K562 (cell line): ENCODE measurements at regions not wholly inside any gene's neighbourhood (a gene's known extent, or its start where the extent isn't known, plus 50 kb on each side); places are given as distances from the start of the nearest gene placed in this dataset.

Experiments
- BHLHE40 ChIP-seq: IDR thresholded peaks from 2 replicates; pipeline ENCODE4 v1.6.1; 2011; ENCODE audit warnings: low read length, improper control_type of control experiment
- CEBPG ChIP-seq, 3 experiments: fragments of 200-800 bp in 1 of 3; sonication (Bioruptor generic) in 1 of 3; sonication (generic) in 1 of 3; formaldehyde crosslinking in 1 of 3; IDR thresholded peaks in 2 of 3; conservative IDR thresholded peaks in 1 of 3; 2 replicates each; pipeline versions ENCODE4 v1.6.1 to v1.8.0; 2016 to 2022; ENCODE audit warnings: missing compliant biosample characterization in 2 of 3, missing genetic modification characterization in 2 of 3, mild to moderate bottlenecking in 1 of 3, missing genetic modification reagents in 1 of 3
- DMBX1 ChIP-seq: fragments of 250-450 bp; sonication (Bioruptor Pico); IDR thresholded peaks from 2 replicates; pipeline ENCODE4 v1.8.0; 2022; ENCODE audit warnings: inconsistent platforms, mild to moderate bottlenecking, moderate library complexity, borderline replicate concordance
- HCFC1 ChIP-seq: IDR thresholded peaks from 2 replicates; pipeline ENCODE4 v1.6.1; 2012; ENCODE audit warnings: low read depth, low read length, improper control_type of control experiment
- HDAC2 ChIP-seq: fragments of 450-650 bp; IDR thresholded peaks from 2 replicates; pipeline ENCODE4 v1.6.1; 2016; ENCODE audit warnings: mild to moderate bottlenecking
- MEF2A ChIP-seq: IDR thresholded peaks from 2 replicates; pipeline ENCODE4 v1.6.1; 2011; ENCODE audit warnings: low read depth, mild to moderate bottlenecking, low read length, moderate library complexity; ENCODE audit not compliant: control insufficient read depth
- NR2C1 ChIP-seq, 2 experiments: fragments of 450-650 bp; IDR thresholded peaks; 2 replicates each; pipeline ENCODE4 v1.6.1; 2017; ENCODE audit warnings: mild to moderate bottlenecking in 2 of 2, antibody characterized with exemption in 1 of 2, inconsistent platforms in 1 of 2, missing compliant biosample characterization in 1 of 2, missing genetic modification characterization in 1 of 2
- POLR2G ChIP-seq: fragments of 200-400 bp; formaldehyde crosslinking; IDR thresholded peaks from 2 replicates; pipeline ENCODE4 v1.6.1; 2017; ENCODE audit warnings: low read depth, mild to moderate bottlenecking, antibody characterized with exemption, low read length, moderate library complexity
- PRMT5 ChIP-seq: sonication (generic); formaldehyde crosslinking; IDR thresholded peaks from 2 replicates; pipeline ENCODE4 v1.5.0; 2020; ENCODE audit warnings: missing genetic modification reagents
- TEAD1 ChIP-seq, 2 experiments: fragments of 450-650 bp in 1 of 2; sonication (generic) in 1 of 2; formaldehyde crosslinking; IDR thresholded peaks; 2 replicates each; pipeline versions ENCODE4 v1.4.0 to v1.8.0; 2020 to 2022; ENCODE audit warnings: mild to moderate bottlenecking in 2 of 2, missing genetic modification reagents in 1 of 2
- ZKSCAN8 ChIP-seq: fragments of 200-800 bp; sonication (Bioruptor generic); IDR thresholded peaks from 2 replicates; pipeline ENCODE4 v1.6.1; 2016; ENCODE audit warnings: missing genetic modification characterization, missing compliant biosample characterization
- ZNF175 ChIP-seq: fragments of 200-800 bp; sonication (Bioruptor generic); IDR thresholded peaks from 2 replicates; pipeline ENCODE4 v1.6.1; 2016; ENCODE audit warnings: low read depth, mild to moderate bottlenecking, missing genetic modification characterization, missing compliant biosample characterization
- ZSCAN32 ChIP-seq: fragments of 450-650 bp; formaldehyde crosslinking; IDR thresholded peaks from 2 replicates; pipeline ENCODE4 v1.4.0; 2020; ENCODE audit warnings: mild to moderate bottlenecking, moderate library complexity
- TF ChIP-seq, protein P1 (sequence below): fragments of 450-650 bp; IDR thresholded peaks from 2 replicates; pipeline ENCODE4 v1.6.1; 2016; ENCODE audit warnings: mild to moderate bottlenecking
- TF ChIP-seq, protein P2 (sequence below): fragments of 450-650 bp; formaldehyde crosslinking; conservative IDR thresholded peaks from 2 replicates; pipeline ENCODE4 v1.4.0; 2022; ENCODE audit warnings: mild to moderate bottlenecking, missing genetic modification characterization
- TF ChIP-seq, protein P3 (sequence below): fragments of 250-450 bp; sonication (Bioruptor Pico); IDR thresholded peaks from 2 replicates; pipeline ENCODE4 v1.4.0; 2020; ENCODE audit warnings: mild to moderate bottlenecking, moderate library complexity, borderline replicate concordance
- TF ChIP-seq, protein P4 (sequence below): fragments of 450-650 bp; IDR thresholded peaks from 2 replicates; pipeline ENCODE4 v1.6.1; 2016; ENCODE audit warnings: borderline replicate concordance

DNA sequence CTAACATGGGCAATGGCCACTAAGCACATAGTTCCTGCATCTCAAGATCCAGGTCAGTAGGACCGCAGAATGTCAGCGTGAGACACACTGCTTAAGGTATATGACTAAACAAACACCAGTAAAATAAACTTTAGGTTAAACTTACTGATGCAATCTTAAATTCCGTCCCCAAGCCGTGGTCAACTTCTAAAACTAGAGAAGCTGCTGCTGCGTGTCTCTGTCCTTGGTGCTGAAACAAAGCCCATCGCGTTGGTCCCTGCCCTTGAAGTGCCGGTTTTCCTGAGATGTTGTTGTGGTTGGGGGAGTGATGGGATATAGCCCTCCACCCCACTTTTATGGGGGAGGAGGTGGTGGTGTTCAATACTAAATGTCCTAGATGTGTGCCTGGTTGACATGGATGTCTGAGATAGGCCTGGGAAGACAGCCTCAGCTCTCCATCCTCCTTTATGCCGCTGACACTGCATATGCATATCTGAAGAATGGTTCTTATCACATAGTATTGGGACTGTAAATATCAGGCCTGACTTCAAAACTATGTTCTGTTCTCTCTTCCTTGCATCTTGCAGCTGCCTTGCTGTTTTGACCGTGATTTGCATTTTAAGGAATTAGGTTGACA is 72.0 kb upstream of the KCNA3 start (continued):
- peak; percentile 15; the same call in 1 of the 2 replicates for TF ChIP-seq HCFC1
- no peak for TF ChIP-seq MEF2A
- TF ChIP-seq ZSCAN32: no peak
- TF ChIP-seq ZKSCAN8 (CRISPR knock-in tag): no peak
- TF ChIP-seq TEAD1 (CRISPR knock-in tag; IDR thresholded peaks at IDR 0.05): peak in 1 of 2 experiments; percentile 38; a peak in 1 of 4 replicates
- TF ChIP-seq, protein P1, sequence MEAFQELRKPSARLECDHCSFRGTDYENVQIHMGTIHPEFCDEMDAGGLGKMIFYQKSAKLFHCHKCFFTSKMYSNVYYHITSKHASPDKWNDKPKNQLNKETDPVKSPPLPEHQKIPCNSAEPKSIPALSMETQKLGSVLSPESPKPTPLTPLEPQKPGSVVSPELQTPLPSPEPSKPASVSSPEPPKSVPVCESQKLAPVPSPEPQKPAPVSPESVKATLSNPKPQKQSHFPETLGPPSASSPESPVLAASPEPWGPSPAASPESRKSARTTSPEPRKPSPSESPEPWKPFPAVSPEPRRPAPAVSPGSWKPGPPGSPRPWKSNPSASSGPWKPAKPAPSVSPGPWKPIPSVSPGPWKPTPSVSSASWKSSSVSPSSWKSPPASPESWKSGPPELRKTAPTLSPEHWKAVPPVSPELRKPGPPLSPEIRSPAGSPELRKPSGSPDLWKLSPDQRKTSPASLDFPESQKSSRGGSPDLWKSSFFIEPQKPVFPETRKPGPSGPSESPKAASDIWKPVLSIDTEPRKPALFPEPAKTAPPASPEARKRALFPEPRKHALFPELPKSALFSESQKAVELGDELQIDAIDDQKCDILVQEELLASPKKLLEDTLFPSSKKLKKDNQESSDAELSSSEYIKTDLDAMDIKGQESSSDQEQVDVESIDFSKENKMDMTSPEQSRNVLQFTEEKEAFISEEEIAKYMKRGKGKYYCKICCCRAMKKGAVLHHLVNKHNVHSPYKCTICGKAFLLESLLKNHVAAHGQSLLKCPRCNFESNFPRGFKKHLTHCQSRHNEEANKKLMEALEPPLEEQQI: 0 out of 2 replicates have a peak, but pooled peaks have one; percentile 55
- no peak for TF ChIP-seq BHLHE40
- TF ChIP-seq CEBPG (CRISPR knock-in tag; IDR thresholded peaks at IDR 0.05): 0 out of 2 replicates have a peak, but pooled peaks have one; percentile 10
- TF ChIP-seq CEBPG (tag; conservative IDR thresholded peaks at IDR 0.05 in 1 of 2, IDR thresholded peaks at IDR 0.05 in 1 of 2): 0 out of 4 replicates have a peak, but pooled peaks of 1 of the 2 experiments have one; percentile 36
- TF ChIP-seq DMBX1 (CRISPR knock-in tag): peak; percentile 79; the same call in 1 of the 2 replicates
- TF ChIP-seq NR2C1 (IDR thresholded peaks at IDR 0.05): no peak
- TF ChIP-seq NR2C1 (tag; IDR thresholded peaks at IDR 0.05): peak; percentile 17; the same call in 1 of the 2 replicates
- TF ChIP-seq, protein P2, sequence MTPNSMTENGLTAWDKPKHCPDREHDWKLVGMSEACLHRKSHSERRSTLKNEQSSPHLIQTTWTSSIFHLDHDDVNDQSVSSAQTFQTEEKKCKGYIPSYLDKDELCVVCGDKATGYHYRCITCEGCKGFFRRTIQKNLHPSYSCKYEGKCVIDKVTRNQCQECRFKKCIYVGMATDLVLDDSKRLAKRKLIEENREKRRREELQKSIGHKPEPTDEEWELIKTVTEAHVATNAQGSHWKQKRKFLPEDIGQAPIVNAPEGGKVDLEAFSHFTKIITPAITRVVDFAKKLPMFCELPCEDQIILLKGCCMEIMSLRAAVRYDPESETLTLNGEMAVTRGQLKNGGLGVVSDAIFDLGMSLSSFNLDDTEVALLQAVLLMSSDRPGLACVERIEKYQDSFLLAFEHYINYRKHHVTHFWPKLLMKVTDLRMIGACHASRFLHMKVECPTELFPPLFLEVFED (CRISPR knock-in tag): peak; percentile 45; the same call in 1 of the 2 replicates
- TF ChIP-seq HDAC2: 0 out of 2 replicates have a peak, but pooled peaks have one; percentile 59
- TF ChIP-seq, protein P3, sequence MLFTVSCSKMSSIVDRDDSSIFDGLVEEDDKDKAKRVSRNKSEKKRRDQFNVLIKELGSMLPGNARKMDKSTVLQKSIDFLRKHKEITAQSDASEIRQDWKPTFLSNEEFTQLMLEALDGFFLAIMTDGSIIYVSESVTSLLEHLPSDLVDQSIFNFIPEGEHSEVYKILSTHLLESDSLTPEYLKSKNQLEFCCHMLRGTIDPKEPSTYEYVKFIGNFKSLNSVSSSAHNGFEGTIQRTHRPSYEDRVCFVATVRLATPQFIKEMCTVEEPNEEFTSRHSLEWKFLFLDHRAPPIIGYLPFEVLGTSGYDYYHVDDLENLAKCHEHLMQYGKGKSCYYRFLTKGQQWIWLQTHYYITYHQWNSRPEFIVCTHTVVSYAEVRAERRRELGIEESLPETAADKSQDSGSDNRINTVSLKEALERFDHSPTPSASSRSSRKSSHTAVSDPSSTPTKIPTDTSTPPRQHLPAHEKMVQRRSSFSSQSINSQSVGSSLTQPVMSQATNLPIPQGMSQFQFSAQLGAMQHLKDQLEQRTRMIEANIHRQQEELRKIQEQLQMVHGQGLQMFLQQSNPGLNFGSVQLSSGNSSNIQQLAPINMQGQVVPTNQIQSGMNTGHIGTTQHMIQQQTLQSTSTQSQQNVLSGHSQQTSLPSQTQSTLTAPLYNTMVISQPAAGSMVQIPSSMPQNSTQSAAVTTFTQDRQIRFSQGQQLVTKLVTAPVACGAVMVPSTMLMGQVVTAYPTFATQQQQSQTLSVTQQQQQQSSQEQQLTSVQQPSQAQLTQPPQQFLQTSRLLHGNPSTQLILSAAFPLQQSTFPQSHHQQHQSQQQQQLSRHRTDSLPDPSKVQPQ: no peak
- no peak for TF ChIP-seq POLR2G
- TF ChIP-seq, protein P4, sequence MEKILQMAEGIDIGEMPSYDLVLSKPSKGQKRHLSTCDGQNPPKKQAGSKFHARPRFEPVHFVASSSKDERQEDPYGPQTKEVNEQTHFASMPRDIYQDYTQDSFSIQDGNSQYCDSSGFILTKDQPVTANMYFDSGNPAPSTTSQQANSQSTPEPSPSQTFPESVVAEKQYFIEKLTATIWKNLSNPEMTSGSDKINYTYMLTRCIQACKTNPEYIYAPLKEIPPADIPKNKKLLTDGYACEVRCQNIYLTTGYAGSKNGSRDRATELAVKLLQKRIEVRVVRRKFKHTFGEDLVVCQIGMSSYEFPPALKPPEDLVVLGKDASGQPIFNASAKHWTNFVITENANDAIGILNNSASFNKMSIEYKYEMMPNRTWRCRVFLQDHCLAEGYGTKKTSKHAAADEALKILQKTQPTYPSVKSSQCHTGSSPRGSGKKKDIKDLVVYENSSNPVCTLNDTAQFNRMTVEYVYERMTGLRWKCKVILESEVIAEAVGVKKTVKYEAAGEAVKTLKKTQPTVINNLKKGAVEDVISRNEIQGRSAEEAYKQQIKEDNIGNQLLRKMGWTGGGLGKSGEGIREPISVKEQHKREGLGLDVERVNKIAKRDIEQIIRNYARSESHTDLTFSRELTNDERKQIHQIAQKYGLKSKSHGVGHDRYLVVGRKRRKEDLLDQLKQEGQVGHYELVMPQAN: no peak
- peak; percentile 53; the same call in 1 of the 2 replicates for TF ChIP-seq ZNF175 (CRISPR knock-in tag)
- TF ChIP-seq PRMT5: 0 out of 2 replicates have a peak, but pooled peaks have one; percentile 82
